SU-DHL-6 (cell line): ENCODE measurements at regions not wholly inside any gene's neighbourhood (a gene's known extent, or its start where the extent isn't known, plus 50 kb on each side); places are given as distances from the start of the nearest gene placed in this dataset.

Experiments
- H2AFZ ChIP-seq: fragments of 200-600 bp; sonication (generic); 2 replicates; pipeline ENCODE4 v1.6.1; 2014; ENCODE audit warnings: low read depth, mild to moderate bottlenecking, moderate library complexity, mixed read lengths, antibody characterized with exemption, low read length; ENCODE audit not compliant: severe bottlenecking
- H3F3A ChIP-seq: fragments of 200-600 bp; shearing (Covaris generic); 2 replicates; pipeline ENCODE4 v1.6.0; 2016; ENCODE audit warnings: antibody characterized with exemption, mild to moderate bottlenecking; ENCODE audit not compliant: insufficient read depth
- H3K27ac ChIP-seq: fragments of 200-600 bp; sonication (generic); 2 replicates; pipeline ENCODE4 v1.5.1; 2016; ENCODE audit warnings: low read depth, mild to moderate bottlenecking, low read length, moderate library complexity, mixed read lengths
- H3K27me3 ChIP-seq: fragments of 200-600 bp; sonication (generic), shearing (Covaris generic); 2 replicates; pipeline ENCODE4 v1.6.0; 2014; ENCODE audit warnings: mild to moderate bottlenecking, low read length
- H3K36me3 ChIP-seq: fragments of 200-600 bp; sonication (generic); 2 replicates; pipeline ENCODE4 v1.6.1; 2014; ENCODE audit warnings: mild to moderate bottlenecking, low read length, mixed read lengths
- H3K4me2 ChIP-seq: fragments of 300-600, 200-600 bp; shearing (Covaris generic), sonication (generic); 2 replicates; pipeline ENCODE4 v1.6.0; 2014; ENCODE audit warnings: low read length, low read depth, mild to moderate bottlenecking; ENCODE audit not compliant: poor library complexity, severe bottlenecking
- H3K4me3 ChIP-seq: fragments of 200-600 bp; sonication (generic); 2 replicates; pipeline ENCODE4 v1.5.1; 2014; ENCODE audit warnings: antibody characterized with exemption, low read length, mild to moderate bottlenecking, mixed read lengths; ENCODE audit not compliant: insufficient read depth, poor library complexity, severe bottlenecking
- H3K79me2 ChIP-seq: fragments of 200-600 bp; sonication (generic); 2 replicates; pipeline ENCODE4 v1.6.1; 2014; ENCODE audit warnings: mild to moderate bottlenecking, low read length, moderate library complexity; ENCODE audit not compliant: insufficient read depth
- H3K9ac ChIP-seq: fragments of 200-600 bp; sonication (generic); 2 replicates; pipeline ENCODE4 v1.7.0; 2014; ENCODE audit warnings: mild to moderate bottlenecking, low read length
- H3K9me2 ChIP-seq: fragments of 200-600 bp; sonication (generic); replicated peaks from 2 replicates; pipeline ENCODE4 v1.6.1; 2014; ENCODE audit warnings: low read length; ENCODE audit not compliant: insufficient read depth
- H3K9me3 ChIP-seq: fragments of 200-600 bp; sonication (generic); 2 replicates; pipeline ENCODE4 v1.6.1; 2014; ENCODE audit warnings: low read length, mixed read lengths; ENCODE audit not compliant: insufficient read depth
- H4K20me1 ChIP-seq: fragments of 200-600 bp; sonication (generic); 2 replicates; pipeline ENCODE4 v1.6.1; 2014; ENCODE audit warnings: low read depth, mild to moderate bottlenecking, antibody characterized with exemption, low read length, moderate library complexity, mixed read lengths
- CTCF ChIP-seq: fragments of 200-600 bp; sonication (generic); IDR thresholded peaks from one replicate; pipeline ENCODE4 v1.5.1; 2017; ENCODE audit warnings: antibody characterized with exemption, mild to moderate bottlenecking, low read length, moderate library complexity; ENCODE audit not compliant: insufficient read depth, poor library complexity, severe bottlenecking
- EZH2phosphoT487 ChIP-seq: fragments of 200-600 bp; sonication (generic), shearing (Covaris generic); conservative IDR thresholded peaks from 2 replicates; pipeline ENCODE4 v1.6.1; 2018; ENCODE audit warnings: mild to moderate bottlenecking, antibody characterized with exemption, low read length, moderate library complexity, mixed read lengths

GRCh38 chr14:76940021-76940760, 88.3 kb downstream of the IRF2BPL start:
- no peak overlapping the region for H3K4me3 ChIP-seq
- no peaks in the 10 kb centered on the region for H3K27me3 ChIP-seq
- no peak overlapping the region for H2AFZ ChIP-seq
- H3F3A ChIP-seq = no peaks in the 10 kb centered on the region
- no peak overlapping the region for H3K4me2 ChIP-seq
- H3K9me3 ChIP-seq = no peaks in the 10 kb centered on the region
- H3K79me2 ChIP-seq = no peaks in the 10 kb centered on the region
- no peaks in the 10 kb centered on the region for H3K36me3 ChIP-seq
- H3K9ac ChIP-seq = no peak overlapping the region
- no peaks in the 10 kb centered on the region for H3K9me2 ChIP-seq
- TF ChIP-seq CTCF (no peak), EZH2phosphoT487 (no peak)
- no peak overlapping the region for H3K27ac ChIP-seq
- H4K20me1 ChIP-seq = no peaks in the 10 kb centered on the region

DNA sequence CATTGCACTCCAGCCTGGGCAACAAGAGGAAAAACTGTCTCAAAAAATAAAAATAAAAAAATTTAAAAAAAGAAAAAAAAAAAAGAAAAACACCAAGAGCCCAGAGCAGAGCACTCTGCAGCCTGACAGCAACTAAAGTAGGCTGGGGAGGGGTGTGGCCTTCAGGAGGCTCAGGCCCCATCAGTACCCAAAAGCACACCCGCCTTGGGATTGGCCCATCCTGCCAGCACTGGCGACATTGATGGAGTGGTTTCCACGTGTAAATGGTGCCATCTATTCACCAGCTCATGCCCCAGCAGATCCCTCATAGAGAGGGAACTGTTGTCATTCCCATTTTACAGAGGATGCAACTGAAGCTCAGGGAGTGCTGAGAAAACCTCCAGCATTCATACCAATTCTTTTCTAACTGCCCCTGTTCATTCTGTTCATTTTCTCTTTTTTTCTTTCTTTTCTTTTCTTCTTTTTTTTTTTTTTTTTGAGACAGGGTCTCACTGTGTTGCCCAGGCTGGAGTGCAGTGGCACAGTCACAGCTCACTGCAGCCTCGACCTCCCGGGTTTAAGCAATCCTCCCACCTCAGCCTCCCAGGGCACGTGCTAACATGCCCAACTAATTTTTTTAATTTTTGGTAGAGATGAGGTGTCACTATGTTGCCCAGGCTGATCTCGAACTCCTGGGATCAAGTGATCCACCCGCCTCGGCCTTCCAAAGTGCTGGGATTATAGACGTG, 89.3 kb downstream of the IRF2BPL start:
- H3K9me3 ChIP-seq = no peaks in the 10 kb centered on the region
- H3K27me3 ChIP-seq = no peaks in the 10 kb centered on the region
- H3K9me2 ChIP-seq = no peaks in the 10 kb centered on the region
- H3K36me3 ChIP-seq = no peaks in the 10 kb centered on the region
- H3F3A ChIP-seq = no peaks in the 10 kb centered on the region
- TF ChIP-seq CTCF = no peak
- no peak for TF ChIP-seq EZH2phosphoT487
- no peak overlapping the region for H3K4me2 ChIP-seq
- H4K20me1 ChIP-seq = no peaks in the 10 kb centered on the region
- H3K4me3 ChIP-seq = no peak overlapping the region
- no peaks in the 10 kb centered on the region for H3K79me2 ChIP-seq
- H3K9ac ChIP-seq = no peak overlapping the region
- no peak overlapping the region for H3K27ac ChIP-seq
- no peak overlapping the region for H2AFZ ChIP-seq

DNA sequence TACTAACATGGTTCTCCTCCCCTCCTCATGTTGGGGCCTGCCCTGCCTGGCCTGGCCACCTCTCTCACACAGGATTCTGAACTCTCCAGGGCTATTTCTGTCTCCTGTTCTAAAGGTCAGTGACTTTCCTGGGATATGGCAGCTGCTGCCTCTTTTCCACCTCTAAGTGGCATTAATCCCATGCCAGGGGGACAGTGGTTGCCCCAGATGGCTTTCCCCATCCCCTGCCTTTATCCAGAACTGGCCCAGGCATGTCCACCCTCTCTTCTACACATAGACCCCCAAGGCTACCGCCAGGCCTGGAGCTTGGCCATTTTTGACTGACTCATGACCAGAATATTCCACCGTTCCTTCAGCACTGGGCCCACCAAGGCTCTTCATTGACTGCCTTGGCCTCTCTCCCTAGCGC, 90.4 kb downstream of the IRF2BPL start:
- no peak overlapping the region for H3K27ac ChIP-seq
- TF ChIP-seq EZH2phosphoT487 (no peak), CTCF (no peak)
- no peaks in the 10 kb centered on the region for H3F3A ChIP-seq
- H3K9me2 ChIP-seq = no peaks in the 10 kb centered on the region
- no peaks in the 10 kb centered on the region for H3K27me3 ChIP-seq
- H3K79me2 ChIP-seq = no peaks in the 10 kb centered on the region
- H3K4me3 ChIP-seq = no peak overlapping the region
- H4K20me1 ChIP-seq = no peaks in the 10 kb centered on the region
- H3K4me2 ChIP-seq = no peak overlapping the region
- no peaks in the 10 kb centered on the region for H3K36me3 ChIP-seq
- no peaks in the 10 kb centered on the region for H3K9me3 ChIP-seq
- H2AFZ ChIP-seq = no peak overlapping the region
- H3K9ac ChIP-seq = no peak overlapping the region
